Stimulated activated CD4-positive, alpha-beta T cell treated with anti-CD3 and anti-CD28 coated beads, TNF-alpha, amount 100 ng/mL, for 1 hour (primary cell): ENCODE measurements at regions not wholly inside any gene's neighbourhood (a gene's known extent, or its start where the extent isn't known, plus 50 kb on each side); places are given as distances from the start of the nearest gene placed in this dataset.
"Not testable (repeated sequence)": the region's sequence is repeated elsewhere in the genome, so short reads cannot be mapped to it uniquely, and the experiment has no call there.

Experiments
- DNase-seq, 3 donors: peaks; one replicate each; pipeline ENCODE4 v3.0.0-alpha.2; 2020; ENCODE audit warnings: low read depth in 3 of 3, low spot score in 1 of 3

DNA sequence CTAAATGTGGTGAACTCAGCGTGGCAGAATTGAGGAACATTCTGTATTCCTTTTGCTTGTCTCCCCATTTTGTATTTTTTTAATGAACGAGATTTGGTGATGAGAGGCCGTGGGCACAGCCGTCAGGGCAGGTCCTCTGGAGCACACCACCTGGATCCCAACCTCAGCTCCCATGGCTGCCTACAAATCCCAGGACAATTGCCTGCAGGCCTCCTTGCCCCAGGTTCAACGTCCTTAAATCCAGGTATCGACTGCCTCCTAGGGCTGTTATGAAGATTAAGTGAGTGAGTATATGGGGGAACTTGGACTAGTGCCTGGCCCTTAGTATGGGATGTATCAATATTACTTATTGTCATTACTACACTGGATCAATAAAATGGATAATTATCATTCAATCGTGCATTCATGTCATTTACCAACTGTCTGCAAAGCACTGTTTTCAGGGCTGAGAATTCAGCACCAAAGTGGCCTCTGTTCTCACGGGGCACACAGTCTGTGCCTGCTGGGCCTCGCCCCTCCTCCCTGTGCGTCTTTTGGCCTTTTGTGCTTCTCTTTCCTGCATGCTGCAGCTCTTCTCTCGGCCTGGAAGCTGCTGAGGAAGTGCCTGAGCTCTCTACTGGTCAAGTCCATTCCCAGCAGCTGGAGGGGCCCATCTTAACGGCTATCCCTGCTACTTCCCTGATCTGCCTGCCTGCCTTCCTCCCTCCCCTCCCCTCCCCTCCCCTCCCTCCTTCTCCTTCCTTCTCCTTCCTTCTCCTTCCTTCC lies 1343.7 kb downstream of the BRD1 start:
- no peak for DNase-seq

DNA sequence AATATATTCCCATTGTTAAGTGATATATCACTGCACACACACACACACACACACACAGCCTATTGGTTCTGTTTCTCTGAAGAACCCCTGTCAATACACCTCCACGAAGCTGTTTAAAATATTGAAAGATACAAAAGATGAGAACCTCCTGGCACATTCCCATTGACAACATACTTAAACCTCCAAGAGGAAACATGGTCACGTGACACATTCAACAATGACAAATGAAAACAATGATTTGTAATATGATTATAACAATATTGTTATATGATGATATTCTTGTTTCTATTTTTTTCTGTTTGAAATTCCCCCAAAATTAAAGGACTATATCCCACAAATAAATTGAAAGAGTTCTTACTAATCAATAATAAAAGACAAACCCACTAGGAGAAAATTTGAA lies 1344.9 kb downstream of the BRD1 start:
- no peak for DNase-seq

DNA sequence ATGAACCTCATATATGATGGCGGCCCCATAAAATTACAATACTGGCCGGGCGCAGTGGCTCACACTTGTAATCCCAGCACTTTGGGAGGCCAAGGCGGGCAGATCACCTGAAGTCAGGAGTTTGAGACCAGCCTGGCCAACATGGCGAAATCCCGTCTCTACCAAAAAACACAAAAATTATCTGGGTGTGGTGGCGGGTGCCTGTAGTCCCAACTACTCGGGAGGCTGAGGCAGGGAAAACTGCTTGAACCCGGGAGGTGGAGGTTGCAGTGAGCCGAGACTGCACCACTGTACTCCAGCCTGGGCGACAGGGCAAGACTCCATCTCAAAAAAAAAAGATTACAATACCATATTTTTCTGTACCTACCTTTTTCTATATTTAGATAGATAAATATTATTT lies 1345.5 kb downstream of the BRD1 start:
- DNase-seq = not testable (repeated sequence)

DNA sequence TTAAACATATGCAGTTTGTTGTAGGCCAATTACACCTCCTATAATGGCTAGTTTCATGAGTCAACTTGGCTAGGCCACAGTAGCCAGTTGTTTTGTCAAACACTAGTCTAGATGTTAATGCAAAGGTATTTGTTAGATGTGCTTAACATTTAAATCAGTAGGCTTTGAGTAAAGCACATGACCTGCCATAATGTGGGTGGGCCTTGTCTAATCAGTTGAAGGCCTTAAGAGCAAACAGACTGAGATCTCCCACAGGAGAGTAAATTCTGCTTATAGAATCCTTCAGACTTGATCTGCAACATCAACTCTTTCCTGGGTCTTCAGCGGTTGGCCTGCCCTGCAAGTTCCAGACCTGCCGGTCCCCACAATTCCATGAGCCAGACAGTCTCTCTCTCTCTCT lies 1345.9 kb downstream of the BRD1 start:
- no peak for DNase-seq

DNA sequence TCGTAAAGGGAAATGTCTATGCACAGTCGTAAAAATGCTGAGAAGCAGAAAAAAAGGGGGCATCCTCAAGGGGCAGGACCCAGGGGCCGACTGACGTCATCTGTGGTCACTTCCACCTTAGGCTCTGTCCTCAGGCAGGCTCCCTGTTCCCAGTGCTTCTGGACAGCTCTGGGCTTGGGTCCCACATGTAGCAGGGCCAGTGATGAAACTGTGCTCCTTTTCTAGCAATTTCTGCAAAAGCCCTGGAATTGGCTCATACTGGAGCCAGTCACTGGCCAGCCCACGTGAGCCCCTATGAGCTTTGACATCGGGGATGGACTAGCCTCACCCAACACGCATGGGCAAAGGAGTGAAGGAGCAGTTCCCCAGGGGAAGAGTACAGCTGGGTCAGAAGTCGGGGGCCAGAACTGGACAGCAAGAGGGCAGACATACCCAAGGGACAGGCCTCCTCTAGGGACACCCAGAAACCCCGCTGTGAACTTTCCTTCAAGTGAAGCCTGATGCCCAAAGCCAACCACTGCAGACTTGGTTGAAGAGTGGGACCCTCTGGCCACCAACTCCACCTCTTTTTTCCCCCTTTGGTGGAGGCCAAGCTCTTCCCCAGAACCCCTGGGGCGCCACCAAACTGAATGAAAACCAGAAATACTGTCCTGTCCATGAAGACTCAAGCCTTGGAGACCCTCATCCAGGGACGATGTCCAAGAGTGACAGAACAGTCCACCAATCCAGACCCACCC lies 1349.0 kb downstream of the BRD1 start:
- DNase-seq = no peak

DNA sequence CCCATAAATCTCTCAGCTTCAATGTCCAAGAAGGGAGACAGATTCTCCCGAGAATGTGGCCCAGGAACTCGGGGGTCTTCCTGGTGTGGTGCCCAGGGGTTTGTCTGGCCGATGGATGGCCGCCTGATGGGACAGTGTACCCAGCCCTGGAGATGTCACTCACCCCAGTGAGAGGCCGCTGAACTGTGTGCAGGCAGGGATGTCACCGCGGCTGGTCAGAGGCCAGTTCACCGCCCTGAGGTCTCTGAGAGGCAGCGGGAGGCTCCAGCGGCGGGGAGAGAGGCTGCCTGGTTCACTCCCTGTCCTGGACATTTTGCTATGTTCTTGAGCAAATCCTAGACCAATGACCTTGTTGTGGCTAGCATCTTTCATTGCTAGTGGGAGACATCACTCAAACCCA lies 1349.5 kb downstream of the BRD1 start:
- no peak for DNase-seq

DNA sequence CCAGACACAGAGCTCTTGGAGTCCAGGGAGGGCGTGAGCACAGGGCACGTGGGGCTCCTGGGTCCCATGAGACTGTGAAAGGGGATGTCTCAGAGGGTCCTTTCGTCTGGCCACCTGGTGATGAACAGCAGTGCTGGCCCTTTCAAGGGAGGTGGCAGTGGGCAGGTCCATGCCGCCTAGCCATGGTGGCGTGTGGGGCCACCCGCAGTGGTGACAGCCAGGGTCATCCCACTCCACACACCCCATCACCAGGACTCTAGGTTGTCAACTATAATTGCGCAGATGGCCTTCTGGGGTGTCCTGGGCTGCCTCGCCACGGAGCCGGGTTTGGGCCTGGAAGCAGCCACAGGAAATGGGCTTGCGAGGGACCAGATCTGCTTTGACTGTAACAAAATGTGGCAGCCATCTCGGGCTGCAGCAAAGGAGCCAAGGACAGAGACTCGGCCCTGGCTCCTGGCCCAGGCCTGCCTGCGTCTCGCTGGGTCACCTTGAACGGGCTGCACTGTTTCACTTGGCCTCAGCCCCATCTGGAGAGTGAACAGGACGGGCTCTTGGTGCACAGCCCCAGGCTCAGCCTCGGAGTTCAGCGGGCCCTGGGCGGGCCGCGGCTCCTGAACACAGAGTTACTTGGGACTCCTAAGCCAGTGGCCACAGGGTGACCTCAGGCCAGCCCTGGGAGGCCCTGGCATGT lies 1350.5 kb downstream of the BRD1 start:
- DNase-seq = no peak

DNA sequence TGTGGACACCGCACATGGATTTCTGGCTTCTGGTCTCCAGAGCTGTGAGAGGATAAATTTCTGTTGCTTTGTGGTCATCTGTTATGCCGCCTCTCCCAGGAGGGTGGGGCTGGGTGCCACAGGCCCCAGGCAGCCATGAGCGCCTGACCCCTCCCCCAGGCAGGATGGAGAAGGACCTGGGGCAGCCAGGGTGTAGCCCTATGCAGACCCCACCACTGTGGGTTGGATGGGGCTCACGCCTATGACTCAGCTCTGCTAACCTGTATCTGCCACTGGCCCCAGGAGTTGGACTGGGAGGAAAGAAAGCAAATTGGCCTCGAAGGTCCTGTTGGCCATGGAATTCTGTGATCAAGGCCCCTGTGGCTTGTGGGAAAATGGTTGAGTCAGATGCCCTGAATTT lies 1351.1 kb downstream of the BRD1 start:
- no peak for DNase-seq

DNA sequence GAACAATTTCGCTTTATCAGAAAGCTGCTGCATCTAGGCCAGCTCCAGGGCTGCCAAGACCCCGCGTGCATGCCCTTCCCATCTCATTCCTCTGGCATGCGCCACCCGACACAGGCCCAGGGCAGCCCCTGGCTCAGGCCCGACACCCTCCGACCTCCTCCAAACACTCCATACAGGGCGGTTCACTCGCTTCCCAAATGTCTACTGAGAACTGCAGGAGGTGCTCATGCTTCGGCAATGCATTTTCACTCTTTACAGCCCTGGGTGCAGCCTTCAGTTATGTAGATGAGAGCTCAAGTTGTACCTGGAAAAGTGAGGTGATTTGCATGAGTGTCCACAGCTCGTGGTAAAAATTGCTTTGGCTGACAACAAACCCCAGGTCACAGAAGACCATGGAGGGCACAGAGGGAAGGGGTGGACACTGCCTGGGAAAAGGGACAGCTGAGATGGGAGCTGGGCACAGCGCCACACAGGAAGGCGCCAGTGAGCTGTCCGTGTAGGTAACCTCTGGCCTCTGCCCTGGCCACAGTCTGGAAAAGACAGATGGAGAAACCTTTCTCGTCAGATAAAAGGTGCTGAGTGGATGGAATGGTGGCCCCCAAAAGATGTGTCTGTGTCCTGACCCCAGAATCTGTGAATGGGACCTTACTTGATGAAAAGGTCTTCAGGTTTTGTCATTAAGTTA lies 1351.9 kb downstream of the BRD1 start:
- DNase-seq = no peak

DNA sequence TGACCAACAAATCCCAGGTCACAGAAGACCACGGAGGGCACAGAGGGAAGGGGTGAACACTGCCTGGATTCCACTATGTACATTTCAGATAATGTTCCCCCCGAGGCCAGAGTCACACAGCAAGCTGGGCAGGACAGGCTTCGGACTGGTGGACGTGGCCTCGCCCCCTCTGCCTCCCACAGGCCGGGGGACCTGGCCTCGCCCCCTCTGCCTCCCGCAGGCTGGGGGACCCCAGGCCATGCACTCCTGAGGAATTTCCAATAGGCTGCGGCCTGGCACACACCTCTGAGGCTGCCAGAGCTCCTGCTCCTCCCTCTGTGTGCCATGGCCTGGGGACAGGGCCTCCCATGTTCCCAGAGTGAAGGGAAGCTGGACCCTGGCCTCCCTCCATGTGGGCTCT lies 1352.8 kb downstream of the BRD1 start:
- DNase-seq = no peak

DNA sequence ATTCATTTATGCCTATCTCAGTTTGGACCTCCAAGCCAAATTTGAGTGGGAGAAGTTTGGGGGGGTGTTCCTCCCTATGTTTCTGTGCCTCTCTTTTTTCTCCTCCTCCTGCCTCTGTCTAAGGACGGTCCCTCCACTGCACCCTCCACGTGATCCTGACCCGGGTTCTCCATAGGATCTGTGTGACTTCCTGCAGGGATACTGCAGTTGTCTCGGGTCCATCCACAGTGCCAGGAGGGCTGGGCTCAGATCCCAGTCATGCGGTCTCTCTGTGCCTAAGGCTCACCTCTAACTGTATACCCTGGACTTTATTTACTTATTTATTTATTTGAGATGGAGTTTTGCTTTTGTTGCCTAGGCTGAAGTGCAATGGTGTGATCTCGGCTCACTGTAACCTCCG lies 1354.5 kb downstream of the BRD1 start:
- no peak for DNase-seq

DNA sequence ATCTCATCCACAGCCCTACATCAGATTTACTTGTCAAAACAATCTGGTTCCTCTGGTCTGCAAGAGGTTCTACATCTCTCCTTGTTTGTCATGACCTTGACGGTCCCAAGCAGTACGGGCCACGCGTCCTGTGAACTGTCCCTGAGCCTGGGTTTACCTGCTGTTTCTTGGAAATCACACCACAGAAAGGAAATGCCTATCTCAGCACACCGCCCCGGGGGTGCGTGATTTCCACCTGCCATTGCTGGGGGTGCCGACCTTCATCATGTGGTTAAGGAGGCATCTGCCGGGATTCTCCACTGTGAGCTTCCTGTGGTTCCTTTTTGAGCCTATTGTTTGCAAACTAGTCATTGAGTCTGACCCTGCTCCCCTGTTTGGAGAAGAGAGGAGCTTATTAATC lies 1363.4 kb downstream of the BRD1 start:
- no peak for DNase-seq

DNA sequence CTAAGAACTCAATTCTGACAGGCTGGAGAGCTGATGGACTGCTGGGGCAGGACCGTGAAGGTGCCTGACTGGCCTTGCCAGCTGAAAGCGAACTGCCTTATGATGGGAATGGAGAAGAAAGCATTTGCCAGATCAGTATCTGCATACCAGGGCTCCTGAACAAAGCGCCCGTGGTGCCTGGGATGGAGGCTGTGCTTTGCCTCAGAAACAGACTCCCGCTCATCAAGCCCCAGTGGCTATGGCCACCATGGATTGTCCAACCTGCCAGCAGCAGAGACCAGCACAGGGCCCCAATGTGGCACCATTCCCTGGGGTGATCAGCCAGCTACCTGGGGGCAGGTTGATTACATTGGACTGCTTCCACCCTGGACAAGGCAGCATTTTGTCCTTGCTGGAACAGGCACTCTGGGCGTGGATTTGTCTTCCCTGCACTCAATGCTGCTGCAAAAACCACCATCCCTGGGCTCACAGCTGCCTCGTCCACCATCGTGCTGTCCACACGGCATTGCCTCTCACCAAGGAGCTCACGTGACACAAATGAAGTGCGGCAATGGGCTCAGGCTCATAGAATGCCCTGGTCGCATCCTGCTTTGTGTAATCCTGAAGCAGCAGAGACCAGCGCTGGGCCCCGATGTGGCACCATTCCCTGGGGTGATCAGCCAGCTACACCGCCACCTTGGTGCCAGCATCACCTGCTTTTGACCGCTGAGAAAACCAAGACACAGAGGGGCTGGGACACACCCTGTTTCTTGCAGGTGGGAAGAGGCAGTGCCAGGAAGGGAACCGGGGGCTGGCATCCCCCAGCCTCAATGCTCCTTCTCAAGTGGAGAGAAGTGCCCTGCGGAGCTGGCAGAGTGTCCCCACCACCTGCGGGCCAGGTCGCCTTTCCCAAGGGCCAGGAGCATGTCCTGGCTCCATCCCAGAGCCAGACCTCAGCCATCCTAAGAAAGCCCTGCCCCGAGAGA lies 1367.5 kb downstream of the BRD1 start:
- DNase-seq = no peak

DNA sequence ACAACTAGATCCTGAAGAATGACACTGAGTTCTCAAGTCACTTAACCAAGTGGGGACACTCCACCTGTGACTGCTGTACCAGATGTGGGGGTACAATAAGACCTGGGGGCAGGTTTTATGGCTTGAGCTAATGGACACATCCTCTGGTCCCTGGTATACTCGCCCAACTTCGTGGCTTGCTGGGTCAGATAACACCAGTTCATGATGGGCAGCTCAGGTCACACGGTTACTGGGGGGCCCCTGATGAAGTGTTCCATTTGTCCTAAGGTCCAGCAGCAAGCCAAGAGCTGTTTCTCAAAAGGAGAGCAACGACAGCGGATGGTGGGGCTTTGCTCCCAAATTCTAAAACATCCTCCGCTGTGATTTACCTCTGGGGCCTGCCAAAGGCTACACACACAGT lies 1368.4 kb downstream of the BRD1 start:
- no peak for DNase-seq

DNA sequence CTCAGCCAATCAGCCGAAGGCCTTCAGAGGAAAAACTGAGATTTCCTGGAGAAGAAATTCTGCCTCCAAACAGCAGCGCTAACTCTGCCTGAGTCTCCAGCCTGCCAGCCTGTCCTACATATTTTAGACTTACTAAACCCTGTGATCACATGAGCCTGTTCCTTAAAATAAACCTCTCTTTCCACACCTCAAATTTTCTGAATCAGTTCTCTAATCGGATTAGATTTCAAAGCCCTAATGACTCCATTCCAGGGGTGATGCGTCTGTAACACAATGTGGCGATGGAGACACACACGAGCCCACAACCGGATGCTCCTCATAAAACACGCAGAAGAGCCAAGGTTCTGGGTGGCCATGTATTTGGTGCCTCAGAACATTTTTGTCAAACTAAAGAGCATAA lies 1371.2 kb downstream of the BRD1 start:
- no peak for DNase-seq

DNA sequence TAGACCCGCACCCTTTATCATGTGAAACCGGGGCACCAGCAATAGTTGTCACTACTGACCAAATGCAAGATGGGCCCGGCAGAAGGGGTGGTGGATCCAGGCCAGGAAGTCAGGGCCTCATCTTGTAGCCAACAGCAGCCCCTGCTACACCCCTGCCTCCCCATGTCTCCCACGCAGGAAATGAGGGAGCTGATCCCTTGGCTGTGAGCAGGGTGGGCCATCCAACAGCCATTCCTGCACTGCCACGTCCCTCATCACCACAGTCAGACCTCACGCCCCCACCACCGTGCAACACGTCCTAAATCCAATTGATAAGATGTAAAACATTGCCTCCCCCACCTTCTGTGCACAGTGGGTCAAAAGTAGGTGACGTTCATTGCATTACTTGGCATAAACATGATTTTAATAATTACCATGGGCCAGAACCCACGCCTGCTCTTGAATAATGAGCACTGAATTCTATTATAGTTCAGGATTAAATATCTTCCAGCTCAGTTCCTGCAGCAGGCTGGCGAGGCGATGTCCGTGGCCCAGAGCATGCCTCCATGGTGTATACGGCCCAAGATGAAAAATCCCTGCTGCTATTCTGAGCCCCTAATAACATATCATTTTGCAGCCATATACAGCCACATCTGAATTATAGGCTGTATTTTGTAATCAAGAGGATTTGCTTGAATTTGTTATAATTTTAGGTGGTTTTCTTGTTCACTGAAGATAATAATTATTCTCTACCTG lies 1373.8 kb downstream of the BRD1 start:
- no peak for DNase-seq

DNA sequence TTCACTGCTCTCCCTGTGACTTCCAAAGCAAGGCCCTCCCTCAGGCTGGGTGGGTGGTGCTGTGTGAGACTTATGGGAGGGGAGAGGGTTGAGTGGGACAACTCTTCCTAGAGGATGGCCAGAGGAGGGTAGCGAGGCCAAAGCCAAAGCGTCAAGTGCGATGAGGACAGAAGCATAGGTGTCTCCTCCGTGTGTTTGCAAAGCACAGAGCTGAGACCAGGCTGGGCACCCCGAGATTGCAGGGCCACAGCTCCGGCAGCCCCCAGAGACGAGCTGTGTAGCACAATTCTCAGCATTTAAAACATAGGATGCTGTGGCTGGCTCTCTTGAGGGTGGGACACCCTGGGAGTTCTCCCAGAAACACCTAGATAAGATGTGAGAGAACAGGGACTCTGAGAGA lies 1374.5 kb downstream of the BRD1 start:
- no peak for DNase-seq

DNA sequence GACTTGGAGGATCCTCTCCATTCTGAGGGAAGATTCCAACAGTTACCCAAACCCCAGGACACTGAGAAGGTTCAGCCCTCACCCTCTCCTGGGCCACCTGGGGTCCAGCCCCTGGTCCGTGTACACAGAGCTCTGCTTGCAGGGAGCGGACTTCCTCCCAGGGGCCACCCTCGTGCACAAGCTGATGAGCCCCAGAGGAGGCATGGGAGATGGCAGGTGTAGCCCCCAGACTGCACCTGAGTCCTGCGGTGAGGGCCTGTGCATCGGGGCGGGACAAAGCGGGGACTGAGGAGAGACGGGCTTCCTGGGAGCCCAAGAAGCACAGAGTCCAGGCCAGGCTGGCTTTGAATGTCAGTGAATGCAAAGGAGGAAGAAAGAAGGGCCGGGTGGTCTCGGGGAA lies 1374.9 kb downstream of the BRD1 start:
- no peak for DNase-seq

DNA sequence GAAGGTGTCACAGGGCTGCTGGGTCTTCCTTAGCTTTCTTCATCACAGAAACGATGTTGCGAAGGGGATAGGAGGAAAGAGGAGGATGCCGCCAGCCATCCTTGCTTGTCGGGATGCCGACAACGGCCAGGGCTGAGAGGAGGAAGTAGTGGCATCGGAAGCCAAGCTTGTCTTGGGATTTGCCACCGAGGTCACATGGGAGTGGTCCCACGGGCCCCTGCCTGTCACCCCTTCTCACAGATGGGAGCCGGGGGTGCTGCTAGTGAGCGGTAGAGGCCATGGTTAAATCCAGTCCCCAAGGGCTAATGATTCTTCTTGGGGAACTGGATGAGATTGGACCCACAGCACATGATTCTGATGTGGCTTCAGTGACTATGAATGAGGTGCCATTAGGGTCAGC lies 1375.8 kb downstream of the BRD1 start:
- DNase-seq = no peak
